Stimulated activated CD8-positive, alpha-beta memory T cell treated with anti-CD3 and anti-CD28 coated beads, Interleukin-12 subunit alpha, Interleukin-12 subunit beta, amount 100 ng/mL, for 24 hours (primary cell): ENCODE measurements at regions not wholly inside any gene's neighbourhood (a gene's known extent, or its start where the extent isn't known, plus 50 kb on each side); places are given as distances from the start of the nearest gene placed in this dataset.

Experiments used
- DNase-seq: peaks from one replicate; pipeline ENCODE4 v3.0.0-alpha.2; 2020; ENCODE audit errors: extremely low read depth

DNA sequence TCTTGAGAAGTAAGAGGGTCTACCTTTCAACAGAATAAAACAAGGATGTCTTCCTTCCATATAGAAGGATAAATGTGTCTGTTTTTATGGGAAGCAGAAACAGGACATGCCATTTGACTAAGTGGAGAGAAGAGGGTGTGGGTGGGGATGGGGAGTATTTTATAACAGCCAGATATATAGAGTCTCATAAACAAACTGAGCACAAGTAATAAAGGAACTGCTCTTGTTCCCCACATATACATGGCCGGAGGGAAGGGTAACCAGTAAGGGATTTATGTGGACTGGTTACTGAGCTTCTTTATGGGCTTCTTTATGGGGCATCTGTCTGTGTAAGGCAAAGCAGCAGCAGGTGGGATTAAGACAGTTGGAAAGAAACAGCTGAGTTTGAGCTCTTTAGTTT lies 558.1 kb downstream of the REEP3 start:
- DNase-seq, result no peak

DNA sequence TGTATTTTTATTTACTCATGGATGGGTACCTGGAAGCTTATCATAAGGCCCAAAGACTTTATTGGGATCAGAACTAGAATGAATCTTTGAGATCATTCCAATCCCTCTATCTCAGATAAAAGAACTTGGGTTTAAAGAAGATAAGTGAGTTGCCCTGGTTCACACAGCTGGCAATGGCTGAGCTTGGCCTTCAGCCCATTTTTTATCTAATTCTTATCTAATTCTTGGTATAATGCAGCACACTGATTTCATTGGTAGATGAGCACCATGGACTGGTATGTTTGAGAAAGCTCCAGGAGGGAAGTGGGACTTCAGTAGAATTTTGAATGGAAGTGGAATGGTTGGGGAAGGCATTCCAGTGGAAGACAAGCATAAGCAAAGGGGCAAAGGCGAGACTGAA lies 558.9 kb downstream of the REEP3 start:
- no peak for DNase-seq

DNA sequence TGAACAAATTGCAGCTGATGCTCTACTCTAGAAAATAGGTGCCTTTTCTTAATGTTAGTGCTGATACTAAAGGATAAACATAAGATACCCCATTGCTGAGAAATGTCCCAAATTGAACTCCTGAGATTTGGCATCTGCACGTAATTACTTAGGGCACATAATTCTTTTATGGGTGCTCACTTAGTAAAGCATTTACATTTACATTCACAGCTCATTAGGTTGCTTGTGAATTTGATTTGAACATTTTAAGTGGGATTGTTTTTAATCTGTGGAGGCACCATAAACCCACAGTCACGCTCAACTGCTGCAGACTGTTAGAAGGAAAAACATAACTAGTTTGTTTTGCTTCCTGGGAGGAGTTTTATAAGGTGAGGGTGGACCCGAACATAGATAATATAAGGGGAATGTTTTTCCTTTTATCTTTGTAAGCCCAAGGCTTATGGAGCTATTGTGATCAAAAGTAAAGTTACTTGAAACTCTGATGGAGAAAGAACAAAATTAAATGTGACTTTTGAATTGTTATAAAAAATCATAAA lies 560.8 kb downstream of the REEP3 start:
- DNase-seq, result no peak

DNA sequence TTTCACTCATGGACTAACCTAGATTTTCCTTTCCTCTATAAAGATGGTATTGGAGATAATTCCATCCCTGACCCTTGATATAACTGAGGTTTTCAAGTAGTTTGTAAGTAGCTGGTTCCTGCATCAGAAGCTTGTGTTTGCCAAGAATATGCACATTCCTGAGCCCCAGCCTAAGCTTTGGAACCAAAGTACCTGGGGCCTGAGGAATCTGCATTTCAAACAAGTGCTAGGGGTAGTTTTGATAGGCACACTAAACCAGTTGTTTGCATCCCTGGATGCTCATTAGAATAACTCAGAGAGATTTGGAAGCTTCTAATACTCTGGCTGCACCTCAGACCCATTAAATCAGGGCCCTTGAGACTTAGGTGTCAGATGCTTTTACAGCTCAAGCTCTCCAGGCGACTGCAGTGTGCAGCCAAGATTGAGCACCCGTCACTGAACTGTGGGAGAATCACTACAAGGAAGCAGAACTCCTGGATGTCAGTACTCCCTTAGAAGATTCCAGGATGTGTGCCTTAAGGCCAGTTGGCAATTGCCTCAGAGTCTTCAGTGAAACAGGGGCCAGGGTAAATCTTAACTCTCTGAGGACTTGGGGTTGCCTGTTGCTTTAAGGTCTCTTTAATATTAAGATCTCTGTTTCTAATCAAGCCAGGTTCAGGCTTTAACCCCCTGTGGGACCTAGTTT lies 565.0 kb downstream of the REEP3 start:
- DNase-seq, result no peak

DNA sequence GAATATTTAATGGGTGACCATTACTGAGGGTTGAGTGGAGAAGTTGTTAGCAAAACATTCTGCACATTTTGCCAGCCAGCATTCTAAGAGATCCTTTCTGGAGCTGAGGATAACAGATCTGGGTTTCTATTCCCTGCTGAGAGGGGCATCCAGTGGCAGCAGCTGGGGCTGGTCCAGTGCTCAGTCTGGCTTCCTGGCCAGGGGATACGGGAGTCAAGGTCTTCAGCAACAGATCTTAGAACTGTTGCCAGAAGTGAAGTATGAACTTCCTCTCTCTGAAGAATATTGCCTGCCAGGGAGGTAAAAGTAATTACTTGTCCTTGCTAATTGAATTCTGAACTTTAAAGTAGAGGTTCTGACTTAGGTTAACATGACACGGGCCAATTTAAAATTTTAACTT lies 568.4 kb downstream of the REEP3 start:
- no peak for DNase-seq

DNA sequence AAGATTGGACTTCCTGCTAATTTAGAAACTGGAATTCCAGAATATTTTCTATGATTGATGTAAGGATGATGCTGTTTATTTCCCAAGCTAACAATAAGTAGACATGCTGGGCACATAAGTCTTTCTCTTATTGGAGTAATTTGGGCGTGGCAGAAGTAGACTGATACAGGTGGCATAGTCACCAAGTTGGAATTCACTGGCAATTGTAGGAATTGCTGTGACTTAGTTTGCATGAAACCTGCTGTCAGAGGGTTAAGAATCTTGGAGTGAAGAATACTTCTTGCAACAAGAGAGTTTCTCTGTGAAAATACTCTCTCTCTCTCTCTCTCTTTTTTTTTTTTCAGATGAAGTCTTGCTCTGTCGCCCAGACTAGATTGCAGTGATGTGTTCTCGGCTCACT lies 569.7 kb downstream of the REEP3 start:
- no peak for DNase-seq

DNA sequence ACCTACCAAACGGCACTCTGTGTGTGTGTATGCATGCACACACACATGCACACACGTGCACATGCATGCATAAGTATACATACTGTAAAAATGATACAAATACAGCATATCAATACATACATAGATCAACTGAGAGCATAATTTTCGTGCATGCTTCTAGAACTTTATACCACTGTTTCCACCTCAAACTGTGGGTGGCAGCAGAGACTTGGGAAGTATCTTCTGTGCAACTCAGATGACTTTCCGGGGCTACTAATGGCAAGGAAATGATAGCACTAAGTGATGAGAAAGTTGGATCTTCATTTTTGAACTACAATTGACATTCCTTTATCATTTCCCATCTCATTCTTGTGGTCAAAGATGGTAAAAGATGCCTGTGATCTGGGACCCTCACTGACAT lies 570.7 kb downstream of the REEP3 start:
- no peak for DNase-seq

DNA sequence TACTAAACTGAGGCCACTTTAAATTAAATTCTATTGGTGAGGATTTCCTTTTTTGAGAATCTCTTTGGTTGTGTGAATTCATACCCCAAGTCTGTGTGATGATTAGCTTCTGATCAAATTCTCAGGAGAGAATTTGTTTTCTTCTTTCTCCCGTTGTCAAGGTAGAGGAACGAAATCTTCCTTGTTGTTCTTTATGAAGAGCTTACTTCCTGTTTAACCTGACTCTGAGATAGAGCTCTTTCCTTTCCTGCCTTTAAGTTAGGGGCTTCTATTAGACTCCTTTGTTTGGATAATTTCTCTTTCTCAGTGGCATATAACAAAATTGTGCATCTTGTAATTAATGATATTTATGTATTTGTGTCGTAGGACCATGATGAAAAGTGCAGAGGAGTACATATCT lies 572.1 kb downstream of the REEP3 start:
- no peak for DNase-seq

DNA sequence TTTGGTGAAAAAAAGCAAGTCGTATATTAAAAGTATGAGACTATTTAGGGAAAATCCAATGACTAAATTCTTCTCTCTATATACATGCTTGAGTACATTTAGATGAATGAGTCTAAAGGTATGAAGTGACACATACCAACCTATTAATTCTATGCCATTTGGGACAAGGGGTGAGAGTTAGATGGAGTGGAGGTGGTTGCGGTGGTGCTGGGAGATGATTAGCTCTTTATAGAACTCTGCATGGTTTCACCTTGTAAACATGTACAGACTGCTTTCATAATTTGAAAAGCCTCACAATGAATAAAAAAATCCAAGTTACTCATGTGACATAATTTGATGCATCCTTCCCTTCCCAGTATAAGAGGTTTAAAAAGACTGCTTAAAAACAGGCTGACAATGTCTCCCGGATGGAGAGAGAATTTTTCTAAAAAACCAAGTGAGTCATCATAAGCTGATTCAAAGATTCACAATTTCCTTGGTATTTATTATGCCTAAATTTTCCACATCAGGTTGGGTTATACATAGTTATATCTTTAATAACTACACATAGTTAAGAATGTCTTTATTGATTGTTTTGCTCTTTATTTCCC lies 572.8 kb downstream of the REEP3 start:
- no peak for DNase-seq

DNA sequence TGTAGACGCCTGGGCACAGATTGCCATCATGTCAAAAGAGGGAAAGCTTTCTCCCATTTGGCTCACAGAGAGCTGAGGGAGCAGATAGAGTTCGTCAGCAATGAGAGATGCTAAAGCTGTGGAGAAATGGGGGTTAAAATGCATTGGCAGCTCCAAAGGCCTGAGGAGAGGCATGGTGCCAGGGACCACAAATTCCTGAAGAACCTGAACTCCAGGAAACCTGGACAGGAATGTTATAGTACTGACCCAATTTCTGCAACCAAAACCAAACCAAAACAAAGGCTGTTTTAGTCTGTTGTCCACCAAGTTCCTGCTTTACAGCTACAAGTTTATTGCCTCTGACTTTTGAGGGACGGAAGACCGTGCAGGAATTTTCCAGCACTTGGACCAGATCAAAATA lies 575.7 kb downstream of the REEP3 start:
- no peak for DNase-seq

DNA sequence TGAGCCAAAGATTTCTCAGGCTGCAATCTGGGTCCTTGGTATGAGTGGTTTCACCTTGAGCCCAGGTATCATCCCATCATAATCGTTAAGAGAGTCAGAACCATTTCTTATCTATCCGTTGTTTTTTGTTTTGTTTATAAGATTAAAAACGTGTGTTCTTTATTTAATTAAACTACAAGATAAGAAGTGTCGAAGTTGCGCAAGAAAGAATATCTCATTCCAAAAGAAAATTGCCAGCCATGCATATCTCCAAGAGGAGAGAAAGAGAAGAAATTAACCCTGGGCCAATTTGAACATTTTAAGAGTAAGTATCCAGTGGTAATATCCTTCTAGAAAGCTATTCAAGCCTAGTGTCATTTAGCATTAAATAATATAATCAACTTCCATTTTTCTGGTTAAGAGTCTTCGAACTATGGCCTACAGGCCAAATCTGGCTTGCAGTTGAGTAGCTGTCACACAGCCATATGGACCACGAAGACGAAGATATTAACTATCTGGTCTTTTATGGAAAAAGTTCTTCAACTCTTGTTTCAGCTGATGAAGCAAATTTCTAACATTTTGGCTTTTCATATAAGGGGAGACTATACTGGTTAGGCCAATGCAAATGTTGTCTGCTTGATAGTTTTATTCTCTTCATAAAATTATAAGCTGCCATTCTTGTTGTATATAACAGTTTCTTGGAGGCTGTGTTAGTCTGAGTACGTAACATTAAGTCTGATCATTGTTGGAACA lies 576.4 kb downstream of the REEP3 start:
- no peak for DNase-seq

DNA sequence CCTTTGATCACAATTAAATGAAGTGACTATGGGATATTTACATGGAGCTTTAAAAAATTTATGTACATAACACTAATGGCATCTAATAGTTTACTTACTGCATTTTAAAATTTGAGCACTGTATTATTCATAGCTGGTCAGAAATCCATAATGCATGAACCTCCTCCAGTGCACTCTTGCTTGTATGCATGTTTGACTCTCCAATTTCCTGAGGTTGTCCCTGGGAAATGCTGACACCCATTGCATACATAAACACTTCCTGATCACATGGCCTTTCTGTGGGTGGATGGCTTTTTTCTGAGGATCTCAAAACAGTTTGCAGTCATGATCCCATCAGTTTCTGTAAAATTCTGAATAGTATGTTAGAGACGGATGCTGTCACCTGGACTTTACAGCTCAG lies 577.8 kb downstream of the REEP3 start:
- DNase-seq, result no peak

DNA sequence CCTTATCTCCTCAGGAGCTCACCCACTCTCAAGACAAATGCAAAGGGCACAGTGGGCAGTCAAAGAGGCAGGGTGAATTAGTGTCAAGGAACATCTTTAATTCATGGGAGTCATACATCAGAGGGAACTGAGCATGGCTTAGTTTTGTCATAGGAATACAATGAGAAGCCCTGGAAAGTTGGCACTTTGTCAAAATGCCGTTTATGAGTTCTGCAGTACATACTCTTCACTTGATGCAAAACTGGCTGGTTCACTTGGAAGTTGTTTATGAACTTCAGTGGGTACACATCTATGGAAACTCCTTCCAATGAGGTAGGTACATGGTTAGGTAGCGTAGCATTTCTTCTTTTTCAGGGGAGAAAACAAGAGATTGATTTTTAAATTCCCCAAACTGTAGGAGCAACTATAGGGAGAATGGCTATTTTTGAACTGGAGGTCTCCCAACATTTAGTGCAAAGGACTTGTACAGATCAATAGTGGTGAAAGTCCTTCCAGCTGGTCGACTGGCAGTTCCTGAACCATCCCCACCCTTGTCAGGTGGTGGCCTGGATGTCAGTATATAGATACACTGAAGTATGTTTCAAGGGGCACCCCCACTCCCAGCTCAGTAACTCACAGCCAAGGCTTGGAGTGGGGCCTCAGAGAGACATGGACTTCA lies 580.5 kb downstream of the REEP3 start:
- DNase-seq, result no peak

DNA sequence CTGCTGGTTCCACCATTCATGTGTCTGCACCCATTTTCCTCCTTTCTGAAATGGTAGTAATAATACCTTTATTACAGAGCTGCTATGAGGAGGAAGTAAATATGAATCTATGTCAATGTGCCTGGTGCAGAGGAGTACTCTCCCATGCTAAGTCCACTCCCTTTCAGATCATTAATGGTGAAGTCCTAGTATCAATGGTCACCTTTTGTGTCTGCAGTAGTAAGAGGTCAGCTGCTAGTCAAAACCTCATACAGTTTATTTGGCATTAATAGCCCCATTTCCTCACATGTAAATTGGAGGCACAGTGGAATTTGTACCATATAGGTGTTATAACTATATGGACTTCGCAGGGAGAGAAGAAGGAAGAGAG lies 581.0 kb downstream of the REEP3 start:
- DNase-seq, result no peak

DNA sequence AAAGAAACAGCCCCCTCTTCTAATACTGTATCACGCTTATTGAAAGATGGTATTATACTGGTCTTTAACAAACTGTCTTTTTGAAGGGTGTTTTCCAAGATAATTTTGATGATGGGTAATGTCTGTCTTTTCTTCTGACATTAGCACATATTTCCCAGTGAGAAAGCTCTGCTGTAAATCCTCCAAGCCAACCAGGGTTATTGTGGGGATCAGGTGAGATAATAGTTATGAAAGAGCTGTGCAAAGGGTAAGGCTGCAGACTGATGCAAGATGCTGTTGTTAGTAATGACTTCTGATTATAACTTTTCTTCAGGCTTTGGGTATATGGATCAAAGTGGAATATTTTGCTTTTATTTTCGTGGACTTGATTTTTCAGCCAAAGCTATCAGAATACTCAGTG lies 581.7 kb downstream of the REEP3 start:
- no peak for DNase-seq

DNA sequence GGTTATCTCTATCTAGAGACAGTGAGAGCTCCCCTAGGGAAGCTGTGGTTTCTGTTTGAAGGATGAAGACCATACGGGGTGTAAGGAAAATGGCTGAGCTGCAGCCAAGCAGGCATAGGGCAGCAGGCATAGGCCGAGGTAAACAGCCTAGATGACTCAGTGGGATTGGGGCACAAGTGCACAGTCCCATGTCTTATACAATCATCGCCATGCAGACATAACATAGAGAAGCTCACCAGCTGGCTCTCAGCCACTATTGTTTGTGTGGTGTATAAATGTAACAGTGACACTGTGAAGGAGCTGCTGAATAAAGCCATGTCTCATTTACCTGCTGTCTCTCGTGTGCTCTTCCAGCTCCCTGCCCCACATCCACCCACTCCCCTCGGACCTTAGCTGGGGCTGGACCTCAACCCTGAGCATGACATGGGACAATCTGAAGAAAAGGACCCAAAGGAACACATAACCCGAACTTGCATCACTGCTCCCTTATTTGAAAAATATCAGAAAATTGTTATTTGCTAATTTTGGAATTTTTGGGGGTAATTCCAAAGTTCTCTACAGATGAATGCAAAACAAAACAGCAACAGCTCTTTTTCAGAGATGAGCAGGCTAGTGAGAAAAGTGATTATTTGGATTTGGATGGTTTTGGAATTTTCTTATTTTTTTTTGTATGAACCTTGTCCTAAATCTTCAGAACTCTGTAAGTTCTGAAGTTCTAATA lies 582.7 kb downstream of the REEP3 start:
- DNase-seq, result no peak

DNA sequence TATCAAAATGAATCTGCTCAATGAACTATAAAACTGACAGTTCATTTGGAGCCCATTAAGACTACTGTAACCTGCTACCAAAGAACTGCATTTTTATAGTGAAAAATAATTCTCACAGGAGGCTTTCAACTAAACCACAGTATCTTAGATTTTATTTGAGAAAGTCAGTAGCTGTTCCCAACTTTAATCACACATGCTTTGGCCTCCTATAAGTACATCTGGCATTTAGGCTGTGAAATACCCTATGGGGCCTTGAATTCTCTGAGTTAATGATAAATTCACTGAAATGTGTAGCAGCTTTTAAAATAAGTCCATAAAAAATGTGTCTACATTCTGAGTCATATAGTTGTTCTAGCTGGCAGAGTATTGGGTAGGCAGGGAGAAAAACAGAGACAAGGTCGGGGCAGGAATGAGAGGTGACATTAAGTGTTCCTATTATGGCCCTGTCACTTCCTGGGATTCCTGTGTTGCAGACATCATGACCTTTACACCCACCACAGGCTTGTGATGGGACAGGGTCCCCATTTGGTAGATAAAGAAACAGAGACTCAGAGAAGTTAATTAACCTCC lies 588.8 kb downstream of the REEP3 start:
- no peak for DNase-seq

DNA sequence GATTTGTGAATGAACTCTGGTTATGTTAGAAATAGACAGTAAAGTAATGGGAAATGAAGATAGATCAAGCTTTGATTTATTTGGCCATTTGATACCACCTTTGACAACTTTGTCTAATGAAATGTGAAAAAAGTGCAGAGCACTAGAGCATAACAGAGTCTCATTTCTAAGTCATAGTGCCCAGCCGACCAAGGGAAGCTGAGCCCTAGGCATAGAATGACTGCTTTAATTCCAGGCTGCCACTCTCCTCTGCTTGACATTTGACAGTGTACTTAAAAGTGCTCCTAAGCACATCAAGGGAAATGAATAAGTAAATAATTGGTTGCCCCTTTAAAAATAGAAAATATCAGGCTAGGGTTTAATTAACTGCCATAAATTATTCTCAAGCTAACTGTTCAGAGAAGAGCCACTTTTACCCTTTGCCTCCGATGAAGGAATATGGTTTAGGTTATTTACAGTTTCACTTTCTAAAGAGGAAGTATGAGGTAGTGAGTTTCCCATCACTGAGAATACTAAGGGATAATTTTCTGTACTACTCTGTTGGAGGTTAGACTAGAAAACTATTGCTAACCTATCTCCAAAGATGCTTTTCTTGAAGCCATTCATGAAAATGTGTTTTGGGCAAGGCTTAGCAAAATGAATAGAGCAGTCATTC lies 591.6 kb downstream of the REEP3 start:
- DNase-seq, result no peak

DNA sequence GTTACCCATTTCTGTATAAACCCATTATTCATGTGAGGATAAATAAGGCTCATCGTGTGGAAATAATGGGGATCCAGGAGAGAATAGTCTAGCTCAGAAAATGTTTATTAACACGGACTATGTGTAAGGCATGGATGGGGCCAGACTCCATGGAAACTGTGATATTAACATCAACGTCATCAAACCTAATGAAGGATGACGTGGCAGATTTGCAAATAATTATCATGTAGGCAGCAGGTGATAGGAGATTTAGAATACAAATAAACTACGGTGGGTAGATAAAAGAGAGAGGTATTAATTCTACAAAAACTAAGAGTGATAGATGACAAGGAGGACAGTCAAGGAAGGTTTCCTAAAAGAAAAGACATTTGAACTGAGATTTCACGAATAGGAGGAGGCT lies 592.2 kb downstream of the REEP3 start:
- no peak for DNase-seq

DNA sequence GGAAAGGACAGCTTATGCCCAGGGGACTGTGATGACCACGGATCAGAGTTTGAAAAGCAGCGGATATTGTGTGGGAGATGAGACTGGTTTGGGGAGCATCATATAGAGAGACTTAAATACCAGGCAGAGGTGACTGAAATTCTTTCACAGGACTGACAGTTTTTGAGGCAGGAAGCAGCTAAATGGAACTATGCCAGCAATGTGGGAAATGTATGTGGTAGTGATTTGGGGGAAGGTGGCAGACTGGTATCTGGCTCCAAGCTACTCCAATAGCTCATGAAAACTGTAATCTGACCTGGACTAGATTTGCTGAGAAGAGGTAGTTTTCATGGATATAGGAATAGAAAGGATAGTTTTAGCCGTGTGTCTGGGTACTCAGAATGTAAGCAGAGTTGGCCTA lies 592.6 kb downstream of the REEP3 start:
- no peak for DNase-seq

DNA sequence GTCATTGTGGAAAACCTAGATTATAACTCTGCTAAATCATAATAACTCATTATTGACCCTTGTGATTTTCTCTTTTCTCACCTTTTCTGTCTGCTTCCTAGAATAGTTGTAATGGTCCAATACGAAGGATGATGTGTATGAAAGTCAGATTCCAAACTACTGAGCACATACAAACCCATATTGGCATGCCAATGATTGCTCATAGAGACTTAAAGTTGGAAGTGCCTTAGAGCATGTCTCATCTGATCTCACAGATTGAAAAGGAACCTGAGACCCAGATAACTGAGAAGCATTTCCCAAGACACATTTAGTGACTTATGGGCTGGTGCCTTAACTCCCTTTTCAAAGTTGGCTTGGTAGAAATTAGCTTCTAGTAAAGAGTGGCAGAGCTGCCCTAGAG lies 594.3 kb downstream of the REEP3 start:
- no peak for DNase-seq
